H9 (cell line): ENCODE measurements at regions not wholly inside any gene's neighbourhood (a gene's known extent, or its start where the extent isn't known, plus 50 kb on each side); places are given as distances from the start of the nearest gene placed in this dataset.

ENCODE experiments used
- DNase-seq: peaks from one replicate; pipeline ENCODE4 v3.0.0-alpha.2; 2017
- H2AFZ ChIP-seq: one replicate; pipeline ENCODE4 v1.6.1; 2013; ENCODE audit warnings: mild to moderate bottlenecking, low read length, control low read depth, moderate library complexity
- H2AK5ac ChIP-seq: 2 replicates; pipeline ENCODE4 v1.6.1; 2013; ENCODE audit warnings: low read length, control low read depth, mixed read lengths; ENCODE audit not compliant: insufficient read length
- H2BK120ac ChIP-seq: one replicate; pipeline ENCODE4 v1.6.1; 2013; ENCODE audit warnings: low read depth, mild to moderate bottlenecking, low read length, control low read depth, inconsistent platforms; ENCODE audit not compliant: poor library complexity, severe bottlenecking
- H2BK12ac ChIP-seq: 2 replicates; pipeline ENCODE4 v1.6.1; 2013; ENCODE audit warnings: low read length, control low read depth, mixed read lengths, low read depth; ENCODE audit not compliant: insufficient read length
- H2BK15ac ChIP-seq: 2 replicates; pipeline ENCODE4 v1.6.1; 2013; ENCODE audit warnings: low read depth, low read length, control low read depth
- H2BK20ac ChIP-seq: one replicate; pipeline ENCODE4 v1.6.1; 2013; ENCODE audit warnings: low read depth, mild to moderate bottlenecking, low read length, control low read depth, inconsistent platforms; ENCODE audit not compliant: poor library complexity, severe bottlenecking
- H2BK5ac ChIP-seq: 2 replicates; pipeline ENCODE4 v1.6.1; 2013; ENCODE audit warnings: low read length, control low read depth, mixed read lengths; ENCODE audit not compliant: insufficient read length
- H3K14ac ChIP-seq: 2 replicates; pipeline ENCODE4 v1.6.1; 2013; ENCODE audit warnings: low read length, control low read depth; ENCODE audit not compliant: insufficient read depth
- H3K18ac ChIP-seq: 2 replicates; pipeline ENCODE4 v1.6.1; 2013; ENCODE audit warnings: low read depth, mild to moderate bottlenecking, mixed read lengths, low read length, control low read depth; ENCODE audit not compliant: insufficient read length
- H3K23ac ChIP-seq: 2 replicates; pipeline ENCODE4 v1.6.1; 2013; ENCODE audit warnings: low read length, control low read depth, mixed read lengths, low read depth; ENCODE audit not compliant: insufficient read length
- H3K23me2 ChIP-seq: 2 replicates; pipeline ENCODE4 v1.6.1; 2013; ENCODE audit warnings: low read depth, mild to moderate bottlenecking, mixed read lengths, low read length, control low read depth; ENCODE audit not compliant: insufficient read length, poor library complexity, severe bottlenecking
- H3K27ac ChIP-seq: 2 replicates; pipeline ENCODE4 v1.5.1; 2013; ENCODE audit warnings: low read length, control low read depth, mixed read lengths, low read depth; ENCODE audit not compliant: insufficient read length
- H3K27me3 ChIP-seq: 2 replicates; pipeline ENCODE4 v1.6.1; 2013; ENCODE audit warnings: low read length, control low read depth, inconsistent platforms; ENCODE audit not compliant: insufficient read depth
- H3K4ac ChIP-seq: 2 replicates; pipeline ENCODE4 v1.6.1; 2013; ENCODE audit warnings: low read depth, mild to moderate bottlenecking, control low read depth, inconsistent platforms, low read length, moderate library complexity
- H3K4me1 ChIP-seq: 2 replicates; pipeline ENCODE4 v1.6.1; 2013; ENCODE audit warnings: low read length, control low read depth, inconsistent platforms; ENCODE audit not compliant: insufficient read depth
- H3K4me2 ChIP-seq: 2 replicates; pipeline ENCODE4 v1.6.1; 2013; ENCODE audit warnings: low read length, control low read depth, mixed read lengths; ENCODE audit not compliant: insufficient read length, insufficient read depth
- H3K56ac ChIP-seq: 2 replicates; pipeline ENCODE4 v1.6.1; 2013; ENCODE audit warnings: low read depth, mild to moderate bottlenecking, mixed read lengths, low read length, control low read depth; ENCODE audit not compliant: insufficient read length
- H3K79me1 ChIP-seq: 2 replicates; pipeline ENCODE4 v1.6.1; 2013; ENCODE audit warnings: low read depth, mild to moderate bottlenecking, moderate library complexity, low read length, control low read depth, inconsistent platforms; ENCODE audit not compliant: insufficient read depth, poor library complexity, severe bottlenecking
- H3K79me2 ChIP-seq: 2 replicates; pipeline ENCODE4 v1.6.1; 2013; ENCODE audit warnings: low read length, control low read depth, inconsistent platforms; ENCODE audit not compliant: insufficient read depth
- H3K9ac ChIP-seq: 2 replicates; pipeline ENCODE4 v1.6.1; 2013; ENCODE audit warnings: low read length, control low read depth, mixed read lengths; ENCODE audit not compliant: insufficient read length; ENCODE audit errors: extremely low read depth
- H3K9me3 ChIP-seq: one replicate; pipeline ENCODE4 v1.6.1; 2013; ENCODE audit warnings: low read depth, low read length, inconsistent platforms; ENCODE audit not compliant: control insufficient read depth
- H3T11ph ChIP-seq: one replicate; pipeline ENCODE4 v1.6.1; 2013; ENCODE audit warnings: mild to moderate bottlenecking, low read length, control low read depth, inconsistent platforms
- H4K20me1 ChIP-seq: one replicate; pipeline ENCODE4 v1.6.1; 2013; ENCODE audit not compliant: control insufficient read depth, insufficient read length, insufficient read depth
- H4K5ac ChIP-seq: 2 replicates; pipeline ENCODE4 v1.6.1; 2013; ENCODE audit warnings: low read depth, mild to moderate bottlenecking, mixed read lengths, low read length, control low read depth; ENCODE audit not compliant: insufficient read length
- H4K8ac ChIP-seq: replicated peaks from 2 replicates; pipeline ENCODE4 v1.6.1; 2013; ENCODE audit warnings: low read length, control low read depth, mixed read lengths, low read depth; ENCODE audit not compliant: insufficient read length
- H4K91ac ChIP-seq: 2 replicates; pipeline ENCODE4 v1.6.1; 2013; ENCODE audit warnings: low read depth, mild to moderate bottlenecking, moderate library complexity, mixed read lengths, low read length, control low read depth; ENCODE audit not compliant: insufficient read length
- H3K27ac Mint-ChIP-seq, 3 experiments: 2 replicates in 2 of 3; 3 replicates in 1 of 3; pipeline ENCODE4 v1.8.0; 2020 to 2021; ENCODE audit warnings: mixed read lengths in 3 of 3, mild to moderate bottlenecking in 1 of 3, moderate library complexity in 1 of 3
- H3K27me3 Mint-ChIP-seq: 2 replicates; pipeline ENCODE4 v1.8.0; 2021; ENCODE audit warnings: low read depth, mild to moderate bottlenecking, moderate library complexity, mixed read lengths
- H3K36me3 Mint-ChIP-seq, 3 experiments: 2 replicates in 2 of 3; 3 replicates in 1 of 3; pipeline ENCODE4 v1.8.0; 2020 to 2021; ENCODE audit warnings: low read depth in 3 of 3, mixed read lengths in 3 of 3; ENCODE audit not compliant: insufficient read depth in 1 of 3
- H3K4me1 Mint-ChIP-seq, 2 experiments: 2 replicates each; pipeline ENCODE4 v1.8.0; 2020; ENCODE audit warnings: mixed read lengths in 2 of 2
- H3K4me3 Mint-ChIP-seq, 2 experiments: 2 replicates in 1 of 2; 3 replicates in 1 of 2; pipeline ENCODE4 v1.8.0; 2020 to 2021; ENCODE audit warnings: mild to moderate bottlenecking in 2 of 2, mixed read lengths in 2 of 2, moderate library complexity in 1 of 2
- H3K9me3 Mint-ChIP-seq, 2 experiments: 2 replicates in 1 of 2; 3 replicates in 1 of 2; pipeline ENCODE4 v1.8.0; 2020; ENCODE audit warnings: mild to moderate bottlenecking in 2 of 2, mixed read lengths in 2 of 2, moderate library complexity in 1 of 2
- WGBS: extraction: QIAGEN DNeasy Blood & Tissue Kit; methylation state at CpG from one replicate; pipeline ENCODE4 v1.1.7; 2013; ENCODE audit warnings: missing lambda C conversion rate, low lambda C conversion rate, mixed read lengths; ENCODE audit not compliant: insufficient read length; ENCODE audit errors: extremely low coverage; 5-methylcytosine and 5-hydroxymethylcytosine counted together
- TF ChIP-seq, protein P1 (sequence below): fragments of 200-600 bp; sonication (generic); conservative IDR thresholded peaks from 3 replicates; pipeline ENCODE4 v1.8.0; 2021; ENCODE audit warnings: antibody characterized with exemption, mild to moderate bottlenecking

DNA sequence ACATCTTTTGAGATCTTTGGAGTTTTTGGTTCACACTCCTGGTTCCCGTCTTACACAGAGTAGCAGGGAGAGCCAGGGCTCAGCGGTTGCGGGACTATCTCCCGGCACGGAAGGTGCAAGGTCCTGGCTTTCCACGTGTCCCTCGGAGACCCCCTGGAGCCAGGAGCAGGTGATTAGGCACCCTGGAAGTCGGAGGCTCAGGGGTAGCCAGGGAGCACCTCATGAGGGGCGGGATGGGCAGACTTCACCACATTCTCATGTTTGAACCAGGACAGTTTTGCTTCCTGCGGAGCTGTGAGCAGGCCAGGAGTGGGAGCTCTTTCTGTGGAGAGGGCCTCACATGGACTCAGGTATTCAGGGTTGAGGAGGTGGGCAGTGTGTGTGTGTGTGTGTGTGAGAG is 273.7 kb upstream of the IRX1 start:
- Mint-ChIP-seq H3K4me3 (no peak overlapping the region), H3K9me3 (no peaks in the 10 kb centered on the region), H3K27me3 (no peaks in the 10 kb centered on the region), H3K36me3 (no peaks in the 10 kb centered on the region), H3K27ac (no peak overlapping the region), H3K4me1 (peaks cover 0 to 7% of the 10 kb centered on the region in 2 experiments; a peak in 2 of 4 replicates)
- Histone ChIP-seq H2BK5ac (no peak overlapping the region), H3K23ac (no peak overlapping the region), H2AK5ac (no peak overlapping the region), H3K79me1 (no peaks in the 10 kb centered on the region), H3K9ac (no peak overlapping the region), H4K5ac (no peak overlapping the region), H3T11ph (no peak overlapping the region), H3K4ac (no peak overlapping the region), H3K79me2 (no peaks in the 10 kb centered on the region), H3K9me3 (no peaks in the 10 kb centered on the region), H2BK20ac (no peak overlapping the region), H3K4me1 (peaks cover 3% of the 10 kb centered on the region; the same call in 1 of the 2 replicates), H3K23me2 (no peaks in the 10 kb centered on the region), H3K18ac (no peak overlapping the region), H2BK12ac (no peak overlapping the region), H3K56ac (no peak overlapping the region), H3K27me3 (no peaks in the 10 kb centered on the region), H3K4me2 (no peak overlapping the region), H2AFZ (no peak overlapping the region), H2BK15ac (no peak overlapping the region), H3K14ac (no peak overlapping the region), H4K20me1 (no peaks in the 10 kb centered on the region), H4K8ac (no peak overlapping the region), H4K91ac (no peak overlapping the region), H3K27ac (no peak overlapping the region), H2BK120ac (no peak overlapping the region)
- TF ChIP-seq, protein P1, sequence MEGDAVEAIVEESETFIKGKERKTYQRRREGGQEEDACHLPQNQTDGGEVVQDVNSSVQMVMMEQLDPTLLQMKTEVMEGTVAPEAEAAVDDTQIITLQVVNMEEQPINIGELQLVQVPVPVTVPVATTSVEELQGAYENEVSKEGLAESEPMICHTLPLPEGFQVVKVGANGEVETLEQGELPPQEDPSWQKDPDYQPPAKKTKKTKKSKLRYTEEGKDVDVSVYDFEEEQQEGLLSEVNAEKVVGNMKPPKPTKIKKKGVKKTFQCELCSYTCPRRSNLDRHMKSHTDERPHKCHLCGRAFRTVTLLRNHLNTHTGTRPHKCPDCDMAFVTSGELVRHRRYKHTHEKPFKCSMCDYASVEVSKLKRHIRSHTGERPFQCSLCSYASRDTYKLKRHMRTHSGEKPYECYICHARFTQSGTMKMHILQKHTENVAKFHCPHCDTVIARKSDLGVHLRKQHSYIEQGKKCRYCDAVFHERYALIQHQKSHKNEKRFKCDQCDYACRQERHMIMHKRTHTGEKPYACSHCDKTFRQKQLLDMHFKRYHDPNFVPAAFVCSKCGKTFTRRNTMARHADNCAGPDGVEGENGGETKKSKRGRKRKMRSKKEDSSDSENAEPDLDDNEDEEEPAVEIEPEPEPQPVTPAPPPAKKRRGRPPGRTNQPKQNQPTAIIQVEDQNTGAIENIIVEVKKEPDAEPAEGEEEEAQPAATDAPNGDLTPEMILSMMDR, result no peak
- WGBS, result no CpG with 5 or more reads among the region's 10 CpGs
- no peak for DNase-seq
